Stomach (tissue), 8 donors: ENCODE measurements at regions not wholly inside any gene's neighbourhood (a gene's known extent, or its start where the extent isn't known, plus 50 kb on each side); places are given as distances from the start of the nearest gene placed in this dataset.

Experiments used
- DNase-seq, 2 donors: peaks; one replicate each; pipeline versions ENCODE4 v3.0.0 to v3.0.0-alpha.2; 2013 to 2019
- H3K27ac ChIP-seq, 5 donors: fragments of 200-600 bp in 4 of 5; sonication (generic) in 4 of 5; one replicate each; pipeline ENCODE4 v1.5.1; 2013 to 2019; ENCODE audit warnings: mild to moderate bottlenecking in 1 of 5, moderate library complexity in 1 of 5
- H3K27me3 ChIP-seq, 3 donors: fragments of 200-600 bp; sonication (generic); one replicate each; pipeline ENCODE4 v1.5.1; 2017 to 2019; ENCODE audit warnings: mixed run types in 1 of 3
- H3K36me3 ChIP-seq, 4 donors: fragments of 200-600 bp; sonication (generic); 1 replicate in 3 of 4; 2 replicates in 1 of 4; pipeline ENCODE4 v1.5.1; 2016 to 2019
- H3K4me1 ChIP-seq, 4 donors: fragments of 200-600 bp; sonication (generic); one replicate each; pipeline ENCODE4 v1.5.1; 2016 to 2019
- H3K4me3 ChIP-seq, 4 donors: fragments of 200-600 bp; sonication (generic) in 3 of 4; one replicate each; pipeline ENCODE4 v1.5.1; 2016 to 2019; ENCODE audit warnings: mild to moderate bottlenecking in 1 of 4
- H3K9me3 ChIP-seq, 4 donors: fragments of 200-600 bp; sonication (generic); one replicate each; pipeline ENCODE4 v1.5.1; 2016 to 2019
- EP300 ChIP-seq: sonication (generic); formaldehyde crosslinking; IDR thresholded peaks from one replicate; pipeline ENCODE4 v1.6.1; 2017; ENCODE audit warnings: antibody characterized with exemption
- POLR2A ChIP-seq, 4 donors: fragments of 450-650 bp; IDR thresholded peaks; one replicate each; pipeline ENCODE4 v1.6.1; 2016; ENCODE audit warnings: antibody characterized with exemption in 4 of 4, control low read depth in 2 of 4, mild to moderate bottlenecking in 1 of 4, moderate library complexity in 1 of 4
- POLR2AphosphoS5 ChIP-seq, 3 donors: sonication (generic); formaldehyde crosslinking; IDR thresholded peaks; one replicate each; pipeline ENCODE4 v1.6.1; 2016; ENCODE audit warnings: antibody characterized with exemption in 3 of 3
- WGBS, 5 donors: extraction: QIAGEN DNeasy Blood & Tissue Kit in 3 of 5; methylation state at CpG; one replicate each; pipeline versions ENCODE4 v1.1.5 to v1.1.7; 2013 to 2018; 5-methylcytosine and 5-hydroxymethylcytosine counted together
- intact Hi-C: fragments of 100-400 bp; cut with DNase I; formaldehyde crosslinking; loops from one replicate; pipeline ENCODE4 v1.15.1; 2023; ENCODE audit warnings: low total_unique reads
- TF ChIP-seq, protein P1 (sequence below), 7 experiments: fragments of 450-650 bp in 4 of 7; fragments of 200-600 bp in 3 of 7; sonication (generic) in 3 of 7; IDR thresholded peaks; one replicate each; pipeline ENCODE4 v1.5.1; 2016 to 2019; ENCODE audit warnings: antibody characterized with exemption in 7 of 7, control low read depth in 2 of 7, mild to moderate bottlenecking in 1 of 7
- donor health status: healthy with polysubstance abuse.
- donor health status: Bipolar disorder and iron deficiency.
- donor health status: healthy.

DNA sequence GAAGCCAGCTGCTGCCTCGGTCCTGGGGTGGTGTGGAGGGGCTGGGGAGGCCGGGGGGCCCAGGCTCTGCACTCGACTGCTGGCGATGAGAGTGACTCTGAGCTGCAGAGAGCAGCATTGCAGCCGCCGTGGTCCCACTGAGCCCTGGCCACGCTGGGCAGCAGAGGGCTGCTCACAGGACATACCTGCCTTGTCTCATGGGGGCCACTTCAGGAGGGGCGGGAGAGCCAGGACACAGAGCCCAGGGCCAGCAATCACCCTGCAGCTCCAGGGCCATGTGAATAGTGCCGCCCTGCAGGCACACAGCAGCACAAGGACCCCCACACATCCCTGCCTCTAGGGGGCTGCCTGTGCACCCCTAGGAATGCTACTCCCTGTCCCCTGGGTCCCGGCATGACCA, 147.0 kb downstream of the CRYBB2 start:
- H3K4me1 ChIP-seq: peaks cover 26 to 52% (median 42%) of the 10 kb centered on the region in 4 donors
- H3K4me3 ChIP-seq: no peak overlapping the region
- no peaks in the 10 kb centered on the region for H3K27me3 ChIP-seq
- no peaks in the 10 kb centered on the region for H3K9me3 ChIP-seq
- 90 to 97% (median 93%) methylated on average over 9 to 10 of the region's 10 CpGs for WGBS, 5 donors
- H3K36me3 ChIP-seq: peaks cover 0 to 10% (median 7%) of the 10 kb centered on the region in 4 donors
- intact Hi-C loops: no loop called here
- DNase-seq: no peak
- TF ChIP-seq EP300 (no peak), POLR2A (IDR thresholded peaks at IDR 0.05) (no peak), POLR2AphosphoS5 (IDR thresholded peaks at IDR 0.05) (no peak)
- TF ChIP-seq, protein P1, sequence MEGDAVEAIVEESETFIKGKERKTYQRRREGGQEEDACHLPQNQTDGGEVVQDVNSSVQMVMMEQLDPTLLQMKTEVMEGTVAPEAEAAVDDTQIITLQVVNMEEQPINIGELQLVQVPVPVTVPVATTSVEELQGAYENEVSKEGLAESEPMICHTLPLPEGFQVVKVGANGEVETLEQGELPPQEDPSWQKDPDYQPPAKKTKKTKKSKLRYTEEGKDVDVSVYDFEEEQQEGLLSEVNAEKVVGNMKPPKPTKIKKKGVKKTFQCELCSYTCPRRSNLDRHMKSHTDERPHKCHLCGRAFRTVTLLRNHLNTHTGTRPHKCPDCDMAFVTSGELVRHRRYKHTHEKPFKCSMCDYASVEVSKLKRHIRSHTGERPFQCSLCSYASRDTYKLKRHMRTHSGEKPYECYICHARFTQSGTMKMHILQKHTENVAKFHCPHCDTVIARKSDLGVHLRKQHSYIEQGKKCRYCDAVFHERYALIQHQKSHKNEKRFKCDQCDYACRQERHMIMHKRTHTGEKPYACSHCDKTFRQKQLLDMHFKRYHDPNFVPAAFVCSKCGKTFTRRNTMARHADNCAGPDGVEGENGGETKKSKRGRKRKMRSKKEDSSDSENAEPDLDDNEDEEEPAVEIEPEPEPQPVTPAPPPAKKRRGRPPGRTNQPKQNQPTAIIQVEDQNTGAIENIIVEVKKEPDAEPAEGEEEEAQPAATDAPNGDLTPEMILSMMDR (IDR thresholded peaks at IDR 0.05): no peak
- no peak overlapping the region for H3K27ac ChIP-seq

DNA sequence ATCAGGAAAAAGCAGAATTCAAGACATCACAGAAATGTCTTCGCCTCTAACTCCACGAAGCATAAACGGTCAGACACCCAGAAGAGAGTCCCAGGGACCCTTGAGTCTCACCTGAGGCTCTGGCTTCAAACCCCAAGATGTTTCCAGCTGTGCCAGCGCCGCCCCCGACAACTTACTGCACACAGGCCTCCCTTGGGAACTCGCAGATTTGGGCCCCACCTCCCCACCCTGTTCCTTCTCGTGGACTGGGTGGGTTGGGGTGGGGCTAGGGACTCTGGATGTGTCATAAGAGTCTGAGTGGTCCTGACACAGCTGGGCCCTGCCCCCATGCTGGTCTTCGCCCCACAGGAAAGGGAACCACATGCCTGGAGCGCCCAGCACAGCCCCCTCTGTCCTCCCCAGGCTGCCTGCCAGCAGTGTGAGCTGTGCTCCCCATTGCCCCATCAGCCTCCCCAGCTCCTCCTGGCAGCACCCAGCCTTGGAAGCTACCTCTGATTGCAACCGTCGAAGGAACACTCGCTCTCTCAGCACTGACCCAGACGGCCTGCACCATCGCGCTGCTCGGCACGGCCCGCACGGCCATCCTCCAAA, 147.5 kb downstream of the CRYBB2 start:
- intact Hi-C loops: no loop called here
- Histone ChIP-seq H3K4me1 (peaks cover 26 to 52% (median 42%) of the 10 kb centered on the region in 4 donors), H3K4me3 (no peak overlapping the region), H3K27ac (no peak overlapping the region), H3K9me3 (no peaks in the 10 kb centered on the region), H3K27me3 (no peaks in the 10 kb centered on the region), H3K36me3 (peaks cover 0 to 12% (median 9%) of the 10 kb centered on the region in 4 donors)
- TF ChIP-seq POLR2A (IDR thresholded peaks at IDR 0.05) (no peak), POLR2AphosphoS5 (IDR thresholded peaks at IDR 0.05) (no peak), EP300 (no peak)
- TF ChIP-seq, protein P1 (IDR thresholded peaks at IDR 0.05): no peak
- DNase-seq: no peak
- WGBS, 5 donors: 91 to 97% (median 93%) methylated on average over 10 to 20 of the region's 20 CpGs

DNA sequence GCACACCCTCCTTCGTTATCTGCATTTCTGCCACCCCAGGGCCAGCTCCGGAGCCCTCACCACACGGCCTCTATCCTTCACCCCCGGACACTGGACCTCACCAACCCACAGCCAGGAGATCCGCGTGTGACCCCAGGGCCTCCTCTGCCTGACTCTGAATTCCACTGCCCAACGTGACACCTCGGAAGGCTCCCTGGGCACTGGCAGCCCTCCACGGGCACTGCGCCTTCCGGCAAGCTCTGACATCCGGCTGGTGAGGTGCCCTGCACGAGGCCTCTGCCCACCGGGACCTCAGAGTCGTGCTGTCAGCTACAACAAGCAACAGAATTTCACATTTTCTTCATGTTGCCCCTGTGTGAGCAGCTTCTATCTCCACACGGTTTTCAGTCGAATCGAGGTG, 148.3 kb downstream of the CRYBB2 start:
- intact Hi-C loops: no loop called here
- Histone ChIP-seq H3K36me3 (peaks cover 0 to 20% (median 17%) of the 10 kb centered on the region in 4 donors), H3K9me3 (no peaks in the 10 kb centered on the region), H3K27ac (no peak overlapping the region), H3K4me1 (peaks cover 22 to 44% (median 35%) of the 10 kb centered on the region in 4 donors), H3K27me3 (no peaks in the 10 kb centered on the region), H3K4me3 (no peak overlapping the region)
- TF ChIP-seq POLR2A (IDR thresholded peaks at IDR 0.05): no peak
- TF ChIP-seq EP300: no peak
- TF ChIP-seq POLR2AphosphoS5 (IDR thresholded peaks at IDR 0.05): no peak
- TF ChIP-seq, protein P1 (IDR thresholded peaks at IDR 0.05): no peak
- WGBS, 5 donors: 91 to 97% (median 92%) methylated on average over 13 to 18 of the region's 18 CpGs
- no peak for DNase-seq

DNA sequence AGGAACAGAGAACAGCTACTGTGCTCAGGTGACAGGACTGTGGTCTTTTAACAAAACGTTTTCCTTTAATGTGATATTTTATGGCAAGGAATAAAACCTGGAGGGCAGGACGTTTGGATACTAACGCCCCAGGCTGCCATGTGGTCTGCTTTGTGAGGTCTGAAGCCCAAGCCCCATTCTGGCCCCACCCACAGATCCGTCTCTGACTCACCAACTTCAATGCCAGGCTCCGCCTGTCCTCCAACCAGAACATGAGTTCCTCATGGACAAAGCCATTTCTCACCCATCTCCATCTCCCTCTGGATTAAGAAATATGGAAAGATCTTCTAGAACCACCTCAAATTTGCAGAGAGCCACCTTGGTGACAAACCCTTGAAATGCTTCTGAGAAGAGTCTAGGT, 148.8 kb downstream of the CRYBB2 start:
- H3K36me3 ChIP-seq: peaks cover 0 to 25% (median 22%) of the 10 kb centered on the region in 4 donors
- DNase-seq: peak; percentile 45 to 71
- 50 to 57% (median 51%) methylated on average over 5 of the region's 5 CpGs for WGBS, 5 donors
- H3K27ac ChIP-seq: no peak overlapping the region
- H3K4me1 ChIP-seq: peaks cover 22 to 43% (median 32%) of the 10 kb centered on the region in 4 donors
- intact Hi-C loops: no loop called here
- H3K4me3 ChIP-seq: no peak overlapping the region
- H3K27me3 ChIP-seq: no peaks in the 10 kb centered on the region
- TF ChIP-seq EP300 (no peak), POLR2AphosphoS5 (IDR thresholded peaks at IDR 0.05) (no peak), POLR2A (IDR thresholded peaks at IDR 0.05) (no peak)
- TF ChIP-seq, protein P1 (IDR thresholded peaks at IDR 0.05): no peak
- H3K9me3 ChIP-seq: no peaks in the 10 kb centered on the region
